ENCODE measurements at regions not wholly inside any gene's neighbourhood (a gene's known extent, or its start where the extent isn't known, plus 50 kb on each side); places are given as distances from the start of the nearest gene placed in this dataset.

GRCh38 chr1:221148660-221149059 is 269.4 kb downstream of the HLX start:
- TF ChIP-seq CTCF (IDR thresholded peaks at IDR 0.05) (no peak), POLR2A (IDR thresholded peaks at IDR 0.05) (no peak), EP300 (IDR thresholded peaks at IDR 0.05) (no peak)
